ENCODE measurements at regions not wholly inside any gene's neighbourhood (a gene's known extent, or its start where the extent isn't known, plus 50 kb on each side); places are given as distances from the start of the nearest gene placed in this dataset.
"Not testable (repeated sequence)": the region's sequence is repeated elsewhere in the genome, so short reads cannot be mapped to it uniquely, and the experiment has no call there.

DNA sequence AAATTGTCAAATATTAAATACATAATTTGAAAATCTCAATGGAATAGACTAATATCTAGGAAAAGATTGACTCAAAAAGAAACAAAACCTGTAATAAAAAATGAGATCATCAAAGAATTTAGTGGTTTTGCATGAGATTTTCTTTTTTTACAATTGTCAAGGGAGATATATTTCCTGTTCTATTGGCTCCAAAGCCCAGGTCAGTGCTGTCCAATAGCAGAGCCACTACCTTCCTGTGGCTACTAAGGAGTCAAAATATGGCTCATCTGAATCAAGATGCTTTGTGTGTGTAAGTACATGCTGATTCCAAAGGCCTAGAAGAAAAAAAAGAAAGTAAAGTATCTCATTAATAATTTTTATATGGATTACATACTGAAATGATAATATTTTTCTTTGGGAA, 191.9 kb downstream of the C7orf25 start:
- Mint-ChIP-seq H3K36me3 (no peaks in the 10 kb centered on the region), H3K4me3 (no peak overlapping the region), H3K27ac (no peak overlapping the region), H3K4me1 (no peaks in the 10 kb centered on the region), H3K9me3 (peaks cover 0 to 3% (median 0%) of the 10 kb centered on the region in 7 donors), H3K27me3 (no peaks in the 10 kb centered on the region)
- no peak for DNase-seq
- H3K9me3 ChIP-seq (ENCODE audit: control insufficient read depth in 2 of 2, low read length in 2 of 2) = no peaks in the 10 kb centered on the region
- no peaks in the 10 kb centered on the region for H3K4me1 ChIP-seq (ENCODE audit: control insufficient read depth, insufficient read depth, low read length, poor library complexity, severe bottlenecking)
- no peak for ATAC-seq (ENCODE audit: low read depth in 2 of 2)
- H3K4me3 ChIP-seq (ENCODE audit: low read depth, low read length) = no peak overlapping the region
- no peak overlapping the region for H3K27ac ChIP-seq (ENCODE audit: insufficient read depth, low read length, poor library complexity, severe bottlenecking)
- H3K36me3 ChIP-seq (ENCODE audit: control insufficient read depth, insufficient read depth, low read length) = no peaks in the 10 kb centered on the region
- no peaks in the 10 kb centered on the region for H3K27me3 ChIP-seq (ENCODE audit: control insufficient read depth, insufficient read depth, low read length)

DNA sequence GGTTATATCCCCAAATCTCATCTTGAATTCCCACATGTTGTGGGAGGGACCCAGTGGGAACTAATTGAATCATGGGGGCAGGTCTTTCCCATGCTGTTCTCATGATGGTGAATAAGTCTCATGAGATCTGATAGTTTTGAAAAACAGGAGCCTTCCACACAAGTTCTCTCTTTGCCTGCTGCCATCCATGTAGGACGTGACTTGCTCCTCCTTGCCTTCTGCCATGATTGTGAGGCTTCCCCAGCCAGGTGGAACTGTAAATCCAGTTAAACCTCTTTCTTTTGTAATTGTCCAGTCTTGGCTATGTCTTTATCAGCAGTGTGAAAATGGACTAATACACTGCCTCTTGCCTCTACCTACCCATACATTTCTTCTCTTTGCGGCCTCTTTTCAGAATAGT, 193.4 kb downstream of the C7orf25 start:
- H3K27me3 Mint-ChIP-seq; H3K4me3 ChIP-seq (ENCODE audit: low read depth, low read length); H3K4me1 ChIP-seq (ENCODE audit: control insufficient read depth, insufficient read depth, low read length, poor library complexity, severe bottlenecking); H3K36me3 ChIP-seq (ENCODE audit: control insufficient read depth, insufficient read depth, low read length); H3K27me3 ChIP-seq (ENCODE audit: control insufficient read depth, insufficient read depth, low read length); H3K9me3 Mint-ChIP-seq; H3K27ac ChIP-seq (ENCODE audit: insufficient read depth, low read length, poor library complexity, severe bottlenecking); H3K27ac Mint-ChIP-seq; ATAC-seq (ENCODE audit: low read depth in 2 of 2); H3K4me1 Mint-ChIP-seq; H3K4me3 Mint-ChIP-seq; DNase-seq; H3K9me3 ChIP-seq (ENCODE audit: control insufficient read depth in 2 of 2, low read length in 2 of 2); H3K36me3 Mint-ChIP-seq: not testable (repeated sequence)

DNA sequence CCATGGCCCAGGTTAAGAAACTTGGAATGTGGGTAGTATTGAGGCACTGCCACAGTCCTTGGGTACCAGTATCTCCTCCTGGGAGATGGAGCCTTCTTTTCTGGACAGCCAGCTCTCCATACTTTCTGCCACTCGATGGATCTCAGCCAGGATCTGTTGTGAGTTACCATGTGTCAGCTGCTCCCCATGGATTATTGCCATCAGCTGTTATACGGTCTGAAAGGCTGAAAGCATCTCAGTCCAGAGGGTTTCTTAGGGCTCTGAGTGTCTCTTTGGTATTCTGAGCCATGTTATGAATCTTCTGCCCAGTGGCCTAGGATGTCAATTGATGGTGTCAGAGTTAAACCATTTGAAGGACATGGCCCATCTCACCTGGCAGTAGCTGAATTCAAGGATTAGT, 197.5 kb downstream of the C7orf25 start:
- H3K36me3 Mint-ChIP-seq = no peaks in the 10 kb centered on the region
- no peaks in the 10 kb centered on the region for H3K27me3 Mint-ChIP-seq
- H3K9me3 Mint-ChIP-seq = peaks cover 0 to 4% (median 0%) of the 10 kb centered on the region in 7 donors
- H3K27ac Mint-ChIP-seq = no peak overlapping the region
- no peaks in the 10 kb centered on the region for H3K27me3 ChIP-seq (ENCODE audit: control insufficient read depth, insufficient read depth, low read length)
- H3K4me1 Mint-ChIP-seq = no peaks in the 10 kb centered on the region
- DNase-seq (no peak), ATAC-seq (ENCODE audit: low read depth in 2 of 2) (no peak)
- H3K36me3 ChIP-seq (ENCODE audit: control insufficient read depth, insufficient read depth, low read length) = no peaks in the 10 kb centered on the region
- no peak overlapping the region for H3K4me3 Mint-ChIP-seq
- no peak overlapping the region for H3K27ac ChIP-seq (ENCODE audit: insufficient read depth, low read length, poor library complexity, severe bottlenecking)
- H3K4me1 ChIP-seq (ENCODE audit: control insufficient read depth, insufficient read depth, low read length, poor library complexity, severe bottlenecking) = no peaks in the 10 kb centered on the region
- H3K9me3 ChIP-seq (ENCODE audit: control insufficient read depth in 2 of 2, low read length in 2 of 2) = no peaks in the 10 kb centered on the region
- no peak overlapping the region for H3K4me3 ChIP-seq (ENCODE audit: low read depth, low read length)

DNA sequence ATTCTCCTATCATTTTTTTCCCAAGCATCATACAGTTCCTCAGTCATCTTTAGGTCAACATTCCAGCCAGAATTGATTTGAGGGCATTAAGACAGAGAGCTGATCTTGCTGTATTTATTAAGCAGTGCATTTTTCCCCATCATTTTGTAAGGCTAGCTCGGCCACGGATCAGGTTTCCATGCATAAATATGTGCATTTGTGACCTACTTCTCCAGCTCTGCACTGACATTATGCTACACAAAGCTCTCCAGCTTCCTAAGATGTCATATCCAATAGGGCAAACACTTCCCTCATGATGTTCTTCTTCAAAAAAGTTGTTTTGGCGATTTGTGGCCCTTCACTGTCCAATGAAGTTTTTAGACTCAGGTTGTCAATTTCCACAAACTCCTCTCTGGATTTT, 202.6 kb downstream of the C7orf25 start:
- Mint-ChIP-seq H3K36me3 (no peaks in the 10 kb centered on the region), H3K27me3 (peaks cover 4% of the 10 kb centered on the region), H3K27ac (no peak overlapping the region), H3K9me3 (peaks cover 0 to 9% (median 0%) of the 10 kb centered on the region in 7 donors), H3K4me1 (no peaks in the 10 kb centered on the region), H3K4me3 (no peak overlapping the region)
- no peak for ATAC-seq (ENCODE audit: low read depth in 2 of 2)
- Histone ChIP-seq H3K4me3 (ENCODE audit: low read depth, low read length) (no peak overlapping the region), H3K27ac (ENCODE audit: insufficient read depth, low read length, poor library complexity, severe bottlenecking) (no peak overlapping the region), H3K4me1 (ENCODE audit: control insufficient read depth, insufficient read depth, low read length, poor library complexity, severe bottlenecking) (no peaks in the 10 kb centered on the region), H3K27me3 (ENCODE audit: control insufficient read depth, insufficient read depth, low read length) (no peaks in the 10 kb centered on the region), H3K9me3 (ENCODE audit: control insufficient read depth in 2 of 2, low read length in 2 of 2) (no peaks in the 10 kb centered on the region), H3K36me3 (ENCODE audit: control insufficient read depth, insufficient read depth, low read length) (no peaks in the 10 kb centered on the region)
- DNase-seq = no peak

DNA sequence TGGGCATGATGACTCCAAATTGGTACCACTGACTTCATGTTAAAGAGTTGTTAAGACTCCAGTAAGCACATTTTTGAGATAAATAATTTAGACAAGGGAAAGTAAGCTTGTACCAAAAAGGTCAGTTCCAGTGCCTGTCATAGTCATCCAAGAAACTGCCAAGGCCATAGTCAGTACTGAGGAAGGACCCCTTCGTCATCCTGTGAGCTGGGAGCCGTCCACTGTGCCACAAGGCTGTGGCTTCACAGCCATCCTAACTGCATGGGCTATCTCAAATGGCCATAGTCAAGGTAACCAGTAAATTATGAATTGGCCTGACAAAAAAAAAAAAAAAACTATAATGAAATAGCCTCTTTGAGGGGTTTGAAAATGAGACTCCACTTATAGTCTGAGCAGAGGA, 207.2 kb downstream of the C7orf25 start:
- ATAC-seq (ENCODE audit: low read depth in 2 of 2) (no peak), DNase-seq (no peak)
- no peaks in the 10 kb centered on the region for H3K36me3 Mint-ChIP-seq
- H3K27me3 ChIP-seq (ENCODE audit: control insufficient read depth, insufficient read depth, low read length) = no peaks in the 10 kb centered on the region
- H3K4me1 Mint-ChIP-seq = no peaks in the 10 kb centered on the region
- no peak overlapping the region for H3K4me3 Mint-ChIP-seq
- H3K27ac ChIP-seq (ENCODE audit: insufficient read depth, low read length, poor library complexity, severe bottlenecking) = no peak overlapping the region
- H3K4me1 ChIP-seq (ENCODE audit: control insufficient read depth, insufficient read depth, low read length, poor library complexity, severe bottlenecking) = no peaks in the 10 kb centered on the region
- H3K9me3 ChIP-seq (ENCODE audit: control insufficient read depth in 2 of 2, low read length in 2 of 2) = no peaks in the 10 kb centered on the region
- H3K27me3 Mint-ChIP-seq = peaks cover 4% of the 10 kb centered on the region
- H3K36me3 ChIP-seq (ENCODE audit: control insufficient read depth, insufficient read depth, low read length) = no peaks in the 10 kb centered on the region
- no peak overlapping the region for H3K27ac Mint-ChIP-seq
- H3K9me3 Mint-ChIP-seq = peaks cover 0 to 9% (median 0%) of the 10 kb centered on the region in 7 donors
- H3K4me3 ChIP-seq (ENCODE audit: low read depth, low read length) = no peak overlapping the region

DNA sequence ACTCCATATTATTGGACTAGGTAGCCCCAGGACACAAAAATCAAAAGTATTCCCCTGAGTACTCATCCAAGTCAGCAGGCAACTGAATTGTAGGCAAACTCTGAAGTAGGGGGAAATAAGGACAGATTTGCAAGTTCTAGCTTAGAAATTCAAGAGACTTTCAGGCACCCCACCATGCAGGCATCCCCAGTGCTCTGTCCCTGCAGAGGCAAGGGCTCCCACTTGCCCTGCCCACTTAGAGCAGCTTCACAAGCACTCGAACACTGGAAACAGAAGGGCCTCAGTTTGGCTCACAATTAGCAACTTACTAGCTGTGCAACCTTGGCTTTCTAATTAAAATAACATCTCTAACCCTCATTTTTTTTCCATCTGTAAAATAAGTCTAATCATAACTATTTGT, 209.2 kb downstream of the C7orf25 start:
- Mint-ChIP-seq H3K4me1 (no peaks in the 10 kb centered on the region), H3K36me3 (no peaks in the 10 kb centered on the region), H3K27ac (no peak overlapping the region), H3K9me3 (peaks cover 0 to 5% (median 0%) of the 10 kb centered on the region in 7 donors), H3K27me3 (peaks cover 4% of the 10 kb centered on the region), H3K4me3 (no peak overlapping the region)
- Histone ChIP-seq H3K9me3 (ENCODE audit: control insufficient read depth in 2 of 2, low read length in 2 of 2) (no peaks in the 10 kb centered on the region), H3K27me3 (ENCODE audit: control insufficient read depth, insufficient read depth, low read length) (no peaks in the 10 kb centered on the region), H3K4me1 (ENCODE audit: control insufficient read depth, insufficient read depth, low read length, poor library complexity, severe bottlenecking) (no peaks in the 10 kb centered on the region), H3K4me3 (ENCODE audit: low read depth, low read length) (no peak overlapping the region), H3K36me3 (ENCODE audit: control insufficient read depth, insufficient read depth, low read length) (no peaks in the 10 kb centered on the region), H3K27ac (ENCODE audit: insufficient read depth, low read length, poor library complexity, severe bottlenecking) (no peak overlapping the region)
- no peak for DNase-seq
- ATAC-seq (ENCODE audit: low read depth in 2 of 2) = no peak

DNA sequence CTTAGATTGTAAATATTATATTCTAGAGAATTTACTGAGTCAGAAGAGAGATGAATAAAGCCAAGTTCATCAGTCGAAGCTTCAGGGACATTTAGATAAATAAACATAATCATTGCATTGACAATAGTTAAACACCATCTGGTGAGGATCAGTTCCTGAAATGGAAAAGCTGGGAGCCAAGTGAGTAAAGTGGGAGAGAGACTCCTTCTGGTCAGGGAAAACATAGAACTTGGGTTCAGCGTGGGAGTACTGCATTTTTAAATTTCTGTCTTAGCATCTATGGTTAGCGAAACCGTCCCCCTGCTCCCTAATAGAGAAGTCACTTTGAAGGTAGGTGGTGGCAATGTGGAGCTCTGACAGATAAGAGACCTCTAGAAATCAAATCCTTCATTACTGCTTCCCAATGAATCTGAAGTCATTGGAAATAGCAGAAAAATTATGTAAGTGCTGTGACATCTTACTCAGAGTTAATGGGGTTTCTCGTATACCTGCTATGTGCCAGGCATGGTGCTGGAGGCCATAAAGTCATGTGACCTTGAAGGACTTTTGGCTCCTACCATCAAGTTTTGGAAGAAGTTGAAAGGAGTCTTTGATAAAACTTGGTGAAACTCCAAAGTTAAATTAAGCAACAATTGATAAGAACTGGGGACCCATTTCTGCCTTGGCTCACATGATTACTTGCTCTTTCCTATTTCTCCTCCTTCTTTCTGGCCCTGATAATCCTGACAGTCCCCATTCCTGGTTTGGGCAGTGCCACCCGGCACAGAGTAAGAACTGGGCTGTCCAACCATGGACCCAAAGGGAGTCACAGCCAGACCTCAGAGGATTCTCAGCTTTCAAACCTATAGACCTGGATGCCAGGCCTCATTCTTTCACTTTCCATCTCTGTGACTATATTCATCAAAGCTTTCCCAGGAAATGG, 211.2 kb downstream of the C7orf25 start:
- no peak overlapping the region for H3K27ac Mint-ChIP-seq
- no peak for DNase-seq
- peaks cover 0 to 5% (median 0%) of the 10 kb centered on the region in 7 donors for H3K9me3 Mint-ChIP-seq
- H3K4me1 Mint-ChIP-seq = no peaks in the 10 kb centered on the region
- Histone ChIP-seq H3K9me3 (ENCODE audit: control insufficient read depth in 2 of 2, low read length in 2 of 2) (no peaks in the 10 kb centered on the region), H3K36me3 (ENCODE audit: control insufficient read depth, insufficient read depth, low read length) (no peaks in the 10 kb centered on the region), H3K4me3 (ENCODE audit: low read depth, low read length) (no peak overlapping the region), H3K4me1 (ENCODE audit: control insufficient read depth, insufficient read depth, low read length, poor library complexity, severe bottlenecking) (no peaks in the 10 kb centered on the region), H3K27me3 (ENCODE audit: control insufficient read depth, insufficient read depth, low read length) (no peaks in the 10 kb centered on the region), H3K27ac (ENCODE audit: insufficient read depth, low read length, poor library complexity, severe bottlenecking) (no peak overlapping the region)
- peaks cover 4% of the 10 kb centered on the region for H3K27me3 Mint-ChIP-seq
- H3K36me3 Mint-ChIP-seq = no peaks in the 10 kb centered on the region
- no peak overlapping the region for H3K4me3 Mint-ChIP-seq
- no peak for ATAC-seq (ENCODE audit: low read depth in 2 of 2)

Data from CD4-positive, CD25-positive, alpha-beta regulatory T cell (primary cell).